Mucosa of rectum (tissue), 2 donors: ENCODE measurements at regions not wholly inside any gene's neighbourhood (a gene's known extent, or its start where the extent isn't known, plus 50 kb on each side); places are given as distances from the start of the nearest gene placed in this dataset.
"Not testable (repeated sequence)": the region's sequence is repeated elsewhere in the genome, so short reads cannot be mapped to it uniquely, and the experiment has no call there.

Experiments used
- H3K27ac ChIP-seq, 2 donors: one replicate each; pipeline ENCODE4 v1.7.0; 2013; ENCODE audit warnings: inconsistent platforms in 2 of 2, low read depth in 2 of 2, low read length in 2 of 2
- H3K27me3 ChIP-seq, 2 donors: one replicate each; pipeline ENCODE4 v1.7.0; 2013; ENCODE audit warnings: low read length in 2 of 2; ENCODE audit not compliant: control insufficient read depth in 2 of 2, insufficient read depth in 2 of 2
- H3K36me3 ChIP-seq, 2 donors: one replicate each; pipeline ENCODE4 v1.7.0; 2013; ENCODE audit warnings: low read length in 2 of 2; ENCODE audit not compliant: control insufficient read depth in 2 of 2, insufficient read depth in 2 of 2
- H3K4me1 ChIP-seq, 2 donors: one replicate each; pipeline ENCODE4 v1.7.0; 2013; ENCODE audit warnings: low read length in 2 of 2, mild to moderate bottlenecking in 1 of 2; ENCODE audit not compliant: control insufficient read depth in 2 of 2, insufficient read depth in 2 of 2
- H3K4me3 ChIP-seq, 2 donors: one replicate each; pipeline ENCODE4 v1.7.0; 2013; ENCODE audit warnings: low read length in 2 of 2
- H3K9ac ChIP-seq, 2 donors: one replicate each; pipeline ENCODE4 v1.7.0; 2013; ENCODE audit warnings: low read length in 2 of 2, low read depth in 1 of 2, mild to moderate bottlenecking in 1 of 2
- H3K9me3 ChIP-seq, 2 donors: one replicate each; pipeline ENCODE4 v1.7.0; 2013; ENCODE audit warnings: low read length in 2 of 2; ENCODE audit not compliant: control insufficient read depth in 2 of 2
- donor health status: healthy.
- donor health status: Normal muscosa, but diverticular disease.

DNA sequence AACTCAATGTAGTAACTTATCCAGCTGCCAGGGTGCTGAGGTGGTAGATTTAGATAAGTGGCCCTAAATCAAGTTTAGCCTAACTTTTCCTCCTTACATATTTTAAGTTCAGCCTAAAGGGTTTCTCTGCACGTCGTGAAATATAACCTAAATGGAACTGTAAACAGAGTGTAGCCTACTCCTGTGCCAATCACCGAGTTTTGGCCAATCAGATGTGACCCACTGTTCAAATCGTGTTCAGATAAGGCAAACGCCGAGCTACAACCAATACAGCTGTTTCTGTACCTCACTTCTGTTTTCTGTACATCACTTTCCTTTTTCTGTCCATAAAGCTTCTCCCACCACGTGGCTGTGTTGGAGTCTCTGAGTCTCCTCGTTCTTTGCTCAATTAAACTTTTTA, 904.2 kb upstream of the POT1 start:
- no peak overlapping the region for H3K27ac ChIP-seq
- no peaks in the 10 kb centered on the region for H3K36me3 ChIP-seq
- no peaks in the 10 kb centered on the region for H3K27me3 ChIP-seq
- no peak overlapping the region for H3K4me3 ChIP-seq
- peaks cover 0 to 5% of the 10 kb centered on the region in 2 donors for H3K9me3 ChIP-seq
- H3K9ac ChIP-seq = no peak overlapping the region
- H3K4me1 ChIP-seq = no peaks in the 10 kb centered on the region

DNA sequence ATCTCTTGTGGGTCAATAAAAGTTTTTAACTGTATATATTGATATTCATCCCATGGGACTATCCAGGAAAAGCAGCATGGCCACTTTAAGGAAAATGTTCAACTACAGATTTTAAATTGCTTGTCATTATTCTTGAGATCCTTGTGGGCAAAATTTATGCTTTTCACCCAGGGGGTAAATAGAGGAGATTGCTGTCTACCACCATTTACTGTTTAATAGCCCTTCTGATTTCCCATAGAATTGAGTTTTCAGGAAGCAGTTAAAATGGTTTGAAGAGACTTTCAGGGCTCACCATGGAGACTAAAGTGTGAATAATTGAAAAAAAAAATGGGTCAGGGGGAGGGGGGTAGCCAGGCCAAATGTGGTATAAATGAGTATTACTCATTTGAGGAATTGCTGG, 901.1 kb upstream of the POT1 start:
- Histone ChIP-seq H3K27ac (no peak overlapping the region), H3K4me1 (no peaks in the 10 kb centered on the region), H3K36me3 (no peaks in the 10 kb centered on the region), H3K4me3 (no peak overlapping the region), H3K9me3 (peaks cover 0 to 5% of the 10 kb centered on the region in 2 donors), H3K27me3 (no peaks in the 10 kb centered on the region), H3K9ac (no peak overlapping the region)

DNA sequence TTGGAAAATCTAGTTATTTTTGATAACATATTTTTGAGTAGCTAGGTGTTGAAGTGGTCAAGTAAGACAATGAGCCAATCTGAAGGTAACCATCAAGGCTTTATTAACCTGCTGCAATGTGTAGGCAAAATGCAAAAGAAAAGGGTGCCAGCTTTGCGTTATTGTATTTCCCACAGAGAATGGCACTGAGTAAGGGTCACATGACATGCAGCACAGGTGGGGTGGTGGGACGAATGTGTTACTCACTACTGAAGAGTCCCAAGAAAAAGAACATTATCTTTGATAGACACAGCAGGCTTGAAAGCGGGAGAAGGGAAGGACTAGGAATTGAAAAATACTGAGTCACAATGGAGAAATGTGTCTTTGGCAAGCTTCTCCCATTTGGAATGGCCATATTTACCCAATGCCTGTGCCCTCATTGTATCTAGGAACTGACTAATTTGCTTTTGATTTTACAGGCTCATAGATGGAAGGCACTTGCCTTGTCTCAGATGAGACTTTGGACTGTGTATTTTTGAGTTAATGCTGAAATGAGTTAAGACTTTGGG, 898.6 kb upstream of the POT1 start:
- Histone ChIP-seq H3K4me1 (no peaks in the 10 kb centered on the region), H3K4me3 (no peak overlapping the region), H3K27ac (no peak overlapping the region), H3K9ac (no peak overlapping the region), H3K36me3 (no peaks in the 10 kb centered on the region), H3K9me3 (no peaks in the 10 kb centered on the region), H3K27me3 (no peaks in the 10 kb centered on the region)

DNA sequence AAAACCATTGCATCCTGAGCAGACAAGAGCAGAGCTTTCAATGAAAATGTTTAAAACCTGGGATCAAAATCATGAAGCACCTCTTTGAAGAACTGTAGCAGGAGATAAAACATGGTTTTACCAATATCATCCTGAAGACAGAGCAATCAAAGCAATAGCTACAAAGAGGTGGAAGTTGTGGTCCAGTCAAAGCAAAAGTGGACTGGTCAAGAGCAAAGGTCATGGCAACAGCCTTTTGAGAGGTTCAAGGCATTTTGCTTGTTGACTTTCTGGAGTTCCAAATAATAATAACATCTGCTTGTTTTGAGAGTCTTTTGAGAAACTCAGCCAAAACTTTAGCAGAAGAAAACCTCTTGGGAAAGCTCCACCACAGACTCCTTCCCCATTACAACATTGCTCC, 893.9 kb upstream of the POT1 start:
- H3K36me3 ChIP-seq = no peaks in the 10 kb centered on the region
- H3K4me3 ChIP-seq = no peak overlapping the region
- no peaks in the 10 kb centered on the region for H3K4me1 ChIP-seq
- H3K9ac ChIP-seq = no peak overlapping the region
- no peaks in the 10 kb centered on the region for H3K27me3 ChIP-seq
- H3K27ac ChIP-seq = no peak overlapping the region
- H3K9me3 ChIP-seq = no peaks in the 10 kb centered on the region

DNA sequence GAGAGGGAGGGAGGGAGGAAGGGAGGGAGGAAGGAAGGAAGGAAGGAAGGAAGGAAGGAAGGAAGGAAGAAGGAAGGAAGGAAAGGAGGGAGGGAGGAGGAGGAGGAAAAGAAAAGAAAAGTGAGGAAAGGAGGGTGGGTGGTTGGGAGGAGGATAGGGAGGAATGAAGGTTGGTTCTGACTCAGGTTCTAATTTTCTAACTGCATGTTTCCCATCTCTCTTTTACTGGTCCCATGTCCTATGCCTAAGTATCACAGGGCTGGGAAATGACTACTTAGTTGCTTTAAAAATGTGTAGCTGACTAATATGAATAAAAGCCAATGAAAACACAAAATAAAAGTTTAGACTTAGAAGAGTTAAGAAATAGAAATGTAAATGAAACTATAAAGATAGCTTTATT, 890.9 kb upstream of the POT1 start:
- Histone ChIP-seq H3K27me3 (no peaks in the 10 kb centered on the region), H3K27ac (no peak overlapping the region), H3K9me3 (no peaks in the 10 kb centered on the region), H3K9ac (no peak overlapping the region), H3K4me3 (no peak overlapping the region), H3K36me3 (no peaks in the 10 kb centered on the region), H3K4me1 (no peaks in the 10 kb centered on the region)

DNA sequence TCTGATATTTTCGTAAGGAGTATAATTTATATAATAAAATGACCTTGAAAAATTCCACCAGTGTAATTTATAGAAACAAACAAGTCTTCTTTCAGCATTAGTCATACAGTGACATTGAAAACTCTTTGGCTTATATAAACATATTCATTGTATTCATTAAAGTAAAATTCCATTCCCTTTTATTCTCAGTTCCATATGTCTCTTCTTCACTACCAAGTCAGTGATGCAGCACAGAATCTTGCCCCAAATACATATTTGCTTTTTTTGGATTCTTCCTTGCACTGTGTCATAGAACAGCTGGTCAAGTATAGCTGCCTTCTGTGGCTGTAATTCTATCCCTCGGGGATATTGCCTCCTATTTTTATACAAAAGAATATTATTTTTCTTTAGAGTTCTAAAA, 884.5 kb upstream of the POT1 start:
- H3K4me3 ChIP-seq = no peak overlapping the region
- no peaks in the 10 kb centered on the region for H3K36me3 ChIP-seq
- H3K9me3 ChIP-seq = no peaks in the 10 kb centered on the region
- H3K9ac ChIP-seq = no peak overlapping the region
- H3K4me1 ChIP-seq = no peaks in the 10 kb centered on the region
- no peak overlapping the region for H3K27ac ChIP-seq
- no peaks in the 10 kb centered on the region for H3K27me3 ChIP-seq

DNA sequence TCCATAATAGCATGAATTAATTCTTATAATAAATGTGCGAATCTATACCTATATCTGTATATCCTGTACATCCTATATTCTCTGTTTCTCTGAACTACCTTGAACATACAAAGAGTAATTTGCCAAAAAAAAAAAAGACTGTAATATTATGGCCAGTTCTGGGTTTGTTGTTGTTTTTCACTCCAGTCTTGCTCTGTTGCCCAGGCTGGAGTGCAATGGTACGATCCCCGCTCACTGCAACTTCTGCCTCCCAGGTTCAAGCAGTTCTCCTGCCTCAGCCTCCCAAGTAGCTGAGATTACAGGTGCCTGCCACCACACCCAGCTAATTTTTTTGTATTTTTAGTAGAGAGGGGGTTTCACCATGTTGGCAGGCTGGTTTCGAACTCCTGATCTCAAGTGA, 876.9 kb upstream of the POT1 start:
- not testable (repeated sequence) for H3K9ac ChIP-seq, H3K27me3 ChIP-seq, H3K4me1 ChIP-seq, H3K27ac ChIP-seq, H3K4me3 ChIP-seq, H3K9me3 ChIP-seq, H3K36me3 ChIP-seq

DNA sequence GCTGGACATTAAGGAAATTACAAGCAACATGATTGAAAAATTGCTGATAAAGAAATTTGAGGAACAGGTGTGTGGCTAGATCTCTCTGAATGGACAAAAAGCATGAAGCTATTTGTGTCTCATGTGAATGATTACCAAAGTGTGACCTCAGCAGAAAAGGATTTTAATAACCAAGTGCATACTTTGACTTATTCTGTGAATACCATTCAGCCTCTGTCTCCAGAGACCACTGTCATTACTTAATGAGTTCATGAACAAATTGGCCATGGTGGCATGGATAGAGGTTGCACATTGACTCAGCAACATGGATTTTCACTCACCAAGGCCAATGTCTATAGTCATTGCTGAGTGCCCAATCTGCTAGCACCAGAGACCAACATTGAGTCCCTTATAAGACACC, 874.6 kb upstream of the POT1 start:
- no peak overlapping the region for H3K9ac ChIP-seq
- H3K27ac ChIP-seq = no peak overlapping the region
- H3K27me3 ChIP-seq = no peaks in the 10 kb centered on the region
- no peaks in the 10 kb centered on the region for H3K9me3 ChIP-seq
- no peak overlapping the region for H3K4me3 ChIP-seq
- no peaks in the 10 kb centered on the region for H3K4me1 ChIP-seq
- H3K36me3 ChIP-seq = no peaks in the 10 kb centered on the region

DNA sequence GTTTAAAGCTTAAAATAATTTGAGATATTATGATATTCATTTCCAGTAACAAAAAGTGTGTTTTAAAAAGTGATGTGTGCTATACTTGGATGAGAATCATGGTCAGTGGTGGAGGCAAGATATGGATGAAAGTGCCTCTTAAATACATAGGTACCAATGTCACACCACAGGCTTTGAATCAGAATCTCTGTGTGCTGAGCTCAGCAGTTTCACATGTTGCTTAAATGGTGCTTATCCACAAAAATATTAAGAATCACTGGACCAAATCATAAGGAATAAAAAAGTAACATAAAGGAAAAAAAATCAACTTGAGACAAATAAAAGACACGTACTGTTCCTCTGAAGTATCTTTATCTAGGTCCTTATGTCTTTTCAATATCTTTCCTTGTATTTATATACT, 850.5 kb upstream of the POT1 start:
- no peak overlapping the region for H3K27ac ChIP-seq
- peaks cover 0 to 2% of the 10 kb centered on the region in 2 donors for H3K9me3 ChIP-seq
- no peak overlapping the region for H3K4me3 ChIP-seq
- no peaks in the 10 kb centered on the region for H3K36me3 ChIP-seq
- H3K4me1 ChIP-seq = no peaks in the 10 kb centered on the region
- no peak overlapping the region for H3K9ac ChIP-seq
- H3K27me3 ChIP-seq = no peaks in the 10 kb centered on the region

DNA sequence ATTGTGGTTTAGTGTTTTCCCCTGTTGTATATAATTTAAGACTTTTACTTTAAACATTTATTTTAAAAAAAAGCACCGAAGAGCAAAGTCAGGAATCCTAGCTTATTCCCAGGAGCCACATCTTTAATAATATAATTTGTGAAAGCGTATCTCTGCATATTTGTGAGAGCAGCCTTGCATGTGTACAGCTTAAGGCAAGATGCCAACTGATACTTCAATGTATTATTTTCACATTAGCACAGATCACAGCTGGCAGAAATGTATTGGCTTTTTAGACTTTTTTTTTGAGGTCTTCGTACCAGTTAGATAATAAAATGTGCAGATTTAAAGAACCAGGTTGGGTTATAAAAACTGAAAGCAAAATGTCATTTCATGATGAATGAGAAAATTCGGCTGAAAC, 845.7 kb upstream of the POT1 start:
- H3K27me3 ChIP-seq = no peaks in the 10 kb centered on the region
- H3K36me3 ChIP-seq = no peaks in the 10 kb centered on the region
- no peaks in the 10 kb centered on the region for H3K4me1 ChIP-seq
- no peak overlapping the region for H3K4me3 ChIP-seq
- H3K9me3 ChIP-seq = peaks cover 0 to 2% of the 10 kb centered on the region in 2 donors
- H3K27ac ChIP-seq = no peak overlapping the region
- no peak overlapping the region for H3K9ac ChIP-seq
